ENCODE measurements at regions not wholly inside any gene's neighbourhood (a gene's known extent, or its start where the extent isn't known, plus 50 kb on each side); places are given as distances from the start of the nearest gene placed in this dataset.

DNA sequence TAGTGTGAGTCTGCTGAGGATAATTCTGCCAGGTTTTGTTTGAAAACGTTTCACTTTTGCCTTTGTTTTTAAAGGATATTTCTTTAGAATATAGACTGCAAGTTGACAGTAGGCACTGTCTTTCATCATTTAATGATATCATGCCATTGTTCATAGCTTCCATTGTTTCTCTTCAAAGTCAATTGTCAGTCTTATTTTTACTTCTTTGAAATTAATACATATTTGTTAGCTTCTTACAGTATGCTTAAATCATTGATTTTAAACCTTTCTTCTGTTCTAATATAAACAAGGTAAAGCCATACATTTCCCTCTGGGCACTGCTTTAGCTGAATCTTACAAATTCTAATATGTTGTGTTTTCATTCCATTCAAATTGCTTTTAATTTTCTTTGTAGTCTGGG, 62.3 kb upstream of the PARVA start:
- no peak for TF ChIP-seq GATA3 (IDR thresholded peaks at IDR 0.05; ENCODE audit: low read depth, low read length)
- no peak for TF ChIP-seq GATA2 (IDR thresholded peaks at IDR 0.05; ENCODE audit: low read depth, low read length)
